ENCODE measurements at regions not wholly inside any gene's neighbourhood (a gene's known extent, or its start where the extent isn't known, plus 50 kb on each side); places are given as distances from the start of the nearest gene placed in this dataset.
A peak's percentile ranks its signal among the peaks of the same experiment; 100 is the strongest.
"Not testable (repeated sequence)": the region's sequence is repeated elsewhere in the genome, so short reads cannot be mapped to it uniquely, and the experiment has no call there.

GRCh38 chr15:20785151-20785936, 80.8 kb downstream of the POTEB2 start:
- DNase-seq (ENCODE audit: low read depth in 2 of 2) = not testable (repeated sequence)

GRCh38 chr15:20783598-20784184, 82.4 kb downstream of the POTEB2 start:
- not testable (repeated sequence) for DNase-seq (ENCODE audit: low read depth in 2 of 2)

- DNase-seq (ENCODE audit: low read depth in 2 of 2) = not testable (repeated sequence)
Observed at GRCh38 chr15:20775412-20775811, 90.7 kb downstream of the POTEB2 start.

DNA sequence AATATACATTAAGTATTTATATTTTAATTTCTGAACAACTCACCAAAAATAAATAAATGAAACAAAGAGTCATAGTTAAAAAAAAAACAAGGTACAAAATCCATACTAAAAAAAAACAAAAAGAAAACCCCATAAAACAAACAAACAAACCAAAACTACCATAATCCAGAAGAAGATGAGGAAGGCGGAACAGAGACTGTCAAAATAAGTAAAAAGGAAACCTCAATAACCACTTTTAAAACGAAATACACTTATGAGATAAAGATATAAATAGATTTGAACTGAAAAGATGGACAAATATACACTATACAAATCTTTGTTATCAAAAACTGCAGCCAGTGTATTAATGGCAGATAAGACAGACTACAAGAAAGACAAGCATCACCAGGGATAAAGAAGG, 98.2 kb downstream of the POTEB2 start:
- not testable (repeated sequence) for DNase-seq (ENCODE audit: low read depth in 2 of 2)

DNA sequence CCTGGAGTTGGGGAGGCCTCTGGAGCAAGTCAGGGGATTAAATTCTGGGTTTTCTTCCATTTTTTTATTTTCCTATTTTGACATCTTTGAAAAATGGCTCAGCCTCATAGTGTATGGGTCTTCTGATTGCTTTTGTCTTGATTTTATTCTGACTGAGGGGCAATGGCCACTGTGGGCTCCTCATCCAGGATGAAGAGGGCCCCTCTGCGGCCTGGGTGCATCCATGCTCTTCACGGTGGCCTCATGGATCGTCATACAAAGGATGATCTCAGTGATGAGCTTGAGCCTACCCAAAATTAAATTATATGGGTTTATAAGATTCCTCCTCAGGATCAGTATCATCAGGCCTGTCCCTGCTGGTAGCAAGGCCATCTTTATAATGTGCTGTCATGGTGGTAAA, 103.7 kb downstream of the POTEB2 start:
- DNase-seq (ENCODE audit: low read depth in 2 of 2) = not testable (repeated sequence)

- not testable (repeated sequence) for DNase-seq (ENCODE audit: low read depth in 2 of 2)
Observed at GRCh38 chr15:20756440-20756839, 109.7 kb downstream of the POTEB2 start.

GRCh38 chr15:20755665-20756398, 110.3 kb downstream of the POTEB2 start:
- DNase-seq (ENCODE audit: low read depth in 2 of 2) = peak in 1 of 2 donors; percentile 26

DNA sequence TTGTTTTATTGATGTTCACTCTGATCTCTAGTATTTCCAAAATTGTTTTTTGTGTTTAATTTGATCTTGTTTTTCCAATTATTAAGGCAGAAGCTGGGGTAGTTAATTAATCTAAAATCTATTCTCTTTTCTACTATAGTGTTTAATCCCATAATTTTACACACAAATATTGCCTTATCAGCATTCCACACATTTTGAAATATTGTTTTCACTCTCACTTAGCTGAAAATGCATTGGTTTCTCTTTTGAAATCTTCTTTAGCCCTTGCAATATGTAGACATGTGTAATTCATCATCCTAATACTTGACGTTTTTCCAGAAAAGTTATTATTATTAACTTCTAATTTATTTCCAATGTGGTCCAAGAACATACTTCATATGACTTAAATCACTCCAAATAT, 132.6 kb downstream of the POTEB2 start:
- DNase-seq (ENCODE audit: low read depth in 2 of 2) = not testable (repeated sequence)
